Germinal center (tissue), 1 donor: ENCODE measurements at regions not wholly inside any gene's neighbourhood (a gene's known extent, or its start where the extent isn't known, plus 50 kb on each side); places are given as distances from the start of the nearest gene placed in this dataset.

Source experiments
- DNase-seq: peaks from one replicate; pipeline ENCODE4 v3.0.0; 2012; ENCODE audit warnings: mixed read lengths, low spot score

GRCh38 chr9:13487071-13487470 lies 207.6 kb upstream of the MPDZ start:
- no peak for DNase-seq

- DNase-seq: no peak
Observed at GRCh38 chr9:13485068-13485596, 205.6 kb upstream of the MPDZ start.

GRCh38 chr9:13484186-13484585 lies 204.7 kb upstream of the MPDZ start:
- no peak for DNase-seq

GRCh38 chr9:13481274-13481673 lies 201.8 kb upstream of the MPDZ start:
- DNase-seq: no peak

GRCh38 chr9:13480693-13481092 lies 201.2 kb upstream of the MPDZ start:
- DNase-seq: no peak

GRCh38 chr9:13479096-13479495 lies 199.6 kb upstream of the MPDZ start:
- no peak for DNase-seq

GRCh38 chr9:13478639-13479038 lies 199.1 kb upstream of the MPDZ start:
- DNase-seq: no peak

- DNase-seq: no peak
Observed at GRCh38 chr9:13478160-13478559, 198.7 kb upstream of the MPDZ start.

GRCh38 chr9:13470836-13471235 lies 191.3 kb upstream of the MPDZ start:
- no peak for DNase-seq

- no peak for DNase-seq
Observed at GRCh38 chr9:13467157-13467556, 187.7 kb upstream of the MPDZ start.

GRCh38 chr9:13461414-13461991 lies 182.0 kb upstream of the MPDZ start:
- DNase-seq: no peak

GRCh38 chr9:13459071-13459470 lies 179.6 kb upstream of the MPDZ start:
- DNase-seq: no peak

GRCh38 chr9:13457795-13458194 lies 178.3 kb upstream of the MPDZ start:
- no peak for DNase-seq

GRCh38 chr9:13450723-13451122 lies 171.2 kb upstream of the MPDZ start:
- no peak for DNase-seq

GRCh38 chr9:13448482-13448881 lies 169.0 kb upstream of the MPDZ start:
- DNase-seq: no peak

GRCh38 chr9:13447843-13448422 lies 168.4 kb upstream of the MPDZ start:
- DNase-seq: no peak

GRCh38 chr9:13446938-13447842 lies 167.7 kb upstream of the MPDZ start:
- no peak for DNase-seq

GRCh38 chr9:13446286-13446937 lies 166.9 kb upstream of the MPDZ start:
- DNase-seq: no peak

GRCh38 chr9:13445103-13445500 lies 165.6 kb upstream of the MPDZ start:
- DNase-seq: no peak

GRCh38 chr9:13444245-13445102 lies 165.0 kb upstream of the MPDZ start:
- DNase-seq: no peak
